Common myeloid progenitor, CD34-positive (primary cell): ENCODE measurements at regions not wholly inside any gene's neighbourhood (a gene's known extent, or its start where the extent isn't known, plus 50 kb on each side); places are given as distances from the start of the nearest gene placed in this dataset.
"Not testable (repeated sequence)": the region's sequence is repeated elsewhere in the genome, so short reads cannot be mapped to it uniquely, and the experiment has no call there.

Source experiments
- CTCF ChIA-PET: fragments of 350-600 bp; sonication (Branson Sonifier 250); formaldehyde crosslinking; loops from one replicate; lab custom pipeline; 2021; ENCODE audit warnings: antibody characterized with exemption; lab: Charles Lee
- POLR2A ChIA-PET: fragments of 350-600 bp; sonication (Branson Sonifier 250); formaldehyde crosslinking; loops from one replicate; lab custom pipeline; 2021; ENCODE audit warnings: antibody characterized with exemption; lab: Charles Lee
- DNase-seq, 3 donors: peaks; one replicate each; pipeline versions ENCODE4 v3.0.0 to v3.0.0-alpha.2; 2013
- H3K27ac ChIP-seq, 2 experiments: 1 replicate in 1 of 2; 2 replicates in 1 of 2; pipeline ENCODE4 v1.7.0; 2013; ENCODE audit warnings: inconsistent platforms in 2 of 2, low read length in 2 of 2, mild to moderate bottlenecking in 2 of 2, low read depth in 1 of 2, moderate library complexity in 1 of 2; ENCODE audit not compliant: severe bottlenecking in 2 of 2, insufficient read depth in 1 of 2, poor library complexity in 1 of 2
- H3K27me3 ChIP-seq, 5 experiments: replicated peaks in 2 of 5; 1 replicate in 3 of 5; 2 replicates in 2 of 5; pipeline versions ENCODE4 v1.6.1 to v1.7.0; 2013; ENCODE audit warnings: low read length in 4 of 5, mild to moderate bottlenecking in 2 of 5, moderate library complexity in 2 of 5, inconsistent platforms in 1 of 5; ENCODE audit not compliant: insufficient read depth in 5 of 5, control insufficient read depth in 4 of 5
- H3K36me3 ChIP-seq, 4 experiments: 1 replicate in 2 of 4; 2 replicates in 2 of 4; pipeline versions ENCODE4 v1.6.1 to v1.7.0; 2013; ENCODE audit warnings: low read length in 3 of 4, control low read depth in 1 of 4, mild to moderate bottlenecking in 1 of 4; ENCODE audit not compliant: control insufficient read depth in 4 of 4, insufficient read depth in 4 of 4
- H3K4me1 ChIP-seq, 4 experiments: 1 replicate in 3 of 4; 2 replicates in 1 of 4; pipeline versions ENCODE4 v1.6.1 to v1.7.1; 2013; ENCODE audit warnings: low read length in 3 of 4, mild to moderate bottlenecking in 3 of 4, control low read depth in 1 of 4, inconsistent platforms in 1 of 4, moderate library complexity in 1 of 4; ENCODE audit not compliant: control insufficient read depth in 4 of 4, insufficient read depth in 4 of 4; ENCODE audit errors: control extremely low read depth in 1 of 4
- H3K4me3 ChIP-seq, 7 experiments: 1 replicate in 4 of 7; 2 replicates in 3 of 7; pipeline versions ENCODE4 v1.5.1 to v1.7.0; 2013; ENCODE audit warnings: mild to moderate bottlenecking in 7 of 7, low read length in 6 of 7, moderate library complexity in 6 of 7, inconsistent platforms in 2 of 7, low read depth in 2 of 7, control low read depth in 1 of 7; ENCODE audit not compliant: insufficient read depth in 4 of 7, control insufficient read depth in 1 of 7; ENCODE audit errors: extremely low read depth in 1 of 7
- H3K9me3 ChIP-seq, 5 experiments: 1 replicate in 4 of 5; 2 replicates in 1 of 5; pipeline versions ENCODE4 v1.6.1 to v1.7.1; 2013; ENCODE audit warnings: low read length in 4 of 5, mild to moderate bottlenecking in 2 of 5, inconsistent platforms in 1 of 5, low read depth in 1 of 5, moderate library complexity in 1 of 5; ENCODE audit not compliant: control insufficient read depth in 4 of 5, insufficient read depth in 2 of 5; ENCODE audit errors: control extremely low read depth in 1 of 5
- WGBS: methylation state at CpG from one replicate; pipeline ENCODE4 v1.1.5; 2013; ENCODE audit not compliant: insufficient coverage; 5-methylcytosine and 5-hydroxymethylcytosine counted together

DNA sequence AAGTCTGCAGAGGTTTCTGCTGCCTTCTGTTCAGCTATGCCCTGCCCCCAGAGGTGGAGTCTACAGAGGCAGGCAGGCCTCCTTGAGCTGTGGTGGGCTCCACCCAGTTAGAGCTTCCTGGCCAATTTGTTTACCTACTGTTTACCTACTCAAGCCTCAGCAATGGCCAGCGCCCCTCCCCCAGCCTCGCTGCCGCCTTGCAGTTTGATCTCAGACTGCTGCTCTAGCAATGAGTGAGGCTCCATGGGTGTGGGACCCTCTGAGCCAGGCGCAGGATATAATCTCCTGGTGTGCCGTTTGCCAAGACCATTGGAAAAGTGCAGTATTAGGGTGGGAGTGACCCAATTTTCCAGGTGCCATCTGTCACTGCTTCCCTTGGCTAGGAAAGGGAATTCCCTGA, 1024.9 kb downstream of the PRIM2 start:
- CTCF ChIA-PET, H3K4me1 ChIP-seq, DNase-seq: not testable (repeated sequence)

DNA sequence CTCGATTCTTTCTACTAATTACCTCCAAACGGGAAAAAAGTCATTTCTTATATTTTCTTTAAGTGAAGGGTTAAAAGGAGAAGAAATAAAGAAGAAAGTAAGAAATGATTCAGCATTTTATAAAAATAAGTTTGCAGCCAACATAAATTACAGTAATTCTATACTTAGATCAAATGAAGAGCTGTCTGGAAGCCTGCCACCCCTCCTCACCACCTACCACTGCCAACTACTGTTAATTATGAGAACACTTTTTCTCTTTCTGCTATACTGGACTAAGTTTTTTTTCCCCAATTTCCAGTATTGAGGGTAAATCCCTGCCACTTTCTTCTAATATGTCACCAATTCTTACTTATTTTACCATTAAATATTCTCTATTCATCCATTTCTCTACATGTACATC, 1030.1 kb downstream of the PRIM2 start:
- H3K27ac ChIP-seq, H3K4me3 ChIP-seq, H3K4me1 ChIP-seq, CTCF ChIA-PET, H3K36me3 ChIP-seq, DNase-seq, POLR2A ChIA-PET, H3K27me3 ChIP-seq, H3K9me3 ChIP-seq: not testable (repeated sequence)
- WGBS = no CpG with 5 or more reads among the region's 2 CpGs

More for the DNA sequence above, 1024.9 kb downstream of the PRIM2 start:
- H3K36me3 ChIP-seq, H3K4me3 ChIP-seq, H3K27ac ChIP-seq, POLR2A ChIA-PET, H3K27me3 ChIP-seq, H3K9me3 ChIP-seq: not testable (repeated sequence)
- WGBS = 100% methylated on average over 2 of the region's 5 CpGs

DNA sequence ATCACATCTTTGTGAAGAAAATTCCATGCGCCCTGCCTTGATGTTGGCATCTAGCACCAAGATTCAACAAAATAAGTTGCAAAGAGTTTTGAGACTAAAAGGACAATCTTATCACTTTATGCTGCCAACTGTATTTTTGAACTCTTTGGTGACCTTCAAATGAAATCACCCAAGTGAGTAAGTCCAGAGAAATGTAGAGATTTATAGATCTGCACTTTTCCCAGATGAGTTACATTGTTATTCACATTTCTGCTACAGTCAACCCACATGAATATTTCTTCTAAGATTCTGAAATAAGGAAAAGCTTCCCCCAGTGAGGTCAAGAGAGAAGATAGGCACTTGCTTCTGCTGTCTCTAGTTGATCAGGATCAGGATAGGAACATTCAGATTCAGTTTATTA, 1034.2 kb downstream of the PRIM2 start:
- H3K4me3 ChIP-seq, CTCF ChIA-PET, POLR2A ChIA-PET, H3K4me1 ChIP-seq, H3K36me3 ChIP-seq, H3K9me3 ChIP-seq, H3K27ac ChIP-seq, H3K27me3 ChIP-seq, DNase-seq: not testable (repeated sequence)
- 83% methylated on average over 1 of the region's 1 CpG for WGBS

DNA sequence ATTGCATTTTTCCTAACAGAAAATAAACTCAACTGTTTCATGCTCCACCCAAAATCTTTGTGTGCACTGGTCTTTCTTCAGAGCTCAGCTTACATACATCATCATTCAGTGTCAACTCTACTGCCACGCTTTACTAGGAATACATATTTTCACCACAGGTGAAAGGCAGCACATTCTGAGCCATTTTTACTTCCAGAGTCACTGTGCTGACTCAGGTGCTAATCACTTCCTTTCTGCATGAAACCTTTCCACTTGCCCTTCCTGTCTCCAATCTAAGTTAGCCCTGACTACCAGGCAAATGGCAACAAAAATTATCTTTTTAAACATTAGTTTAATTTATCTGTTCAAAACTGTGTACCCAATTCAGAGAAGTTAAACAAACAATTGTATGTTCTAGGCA, 1041.0 kb downstream of the PRIM2 start:
- CTCF ChIA-PET, H3K9me3 ChIP-seq, H3K27me3 ChIP-seq, H3K4me1 ChIP-seq, POLR2A ChIA-PET, DNase-seq, H3K36me3 ChIP-seq, H3K27ac ChIP-seq, H3K4me3 ChIP-seq: not testable (repeated sequence)
- WGBS = 50% methylated on average over 1 of the region's 1 CpG

DNA sequence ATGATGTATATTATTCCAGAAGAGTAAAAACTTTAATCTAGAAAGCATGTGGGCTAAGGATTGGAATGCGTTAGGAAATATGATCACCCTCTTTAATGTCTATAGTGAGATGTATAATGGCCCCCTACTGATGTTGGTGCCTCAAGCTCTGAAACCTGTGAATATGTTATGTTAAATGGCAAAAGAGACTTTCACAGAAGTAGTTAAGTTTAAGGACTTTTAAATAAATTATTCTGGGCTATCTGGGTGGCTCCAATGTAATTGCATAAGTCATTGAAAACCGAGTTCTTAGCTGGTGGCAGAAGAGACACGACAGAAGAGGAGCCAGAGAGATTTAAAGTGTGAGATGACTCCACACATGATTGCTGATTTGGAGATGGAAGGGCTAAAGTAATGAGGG, 1048.4 kb downstream of the PRIM2 start:
- CTCF ChIA-PET, DNase-seq, H3K27ac ChIP-seq, H3K9me3 ChIP-seq, H3K4me3 ChIP-seq, H3K27me3 ChIP-seq, H3K36me3 ChIP-seq, POLR2A ChIA-PET, H3K4me1 ChIP-seq: not testable (repeated sequence)
- WGBS = 58% methylated on average over 2 of the region's 3 CpGs

DNA sequence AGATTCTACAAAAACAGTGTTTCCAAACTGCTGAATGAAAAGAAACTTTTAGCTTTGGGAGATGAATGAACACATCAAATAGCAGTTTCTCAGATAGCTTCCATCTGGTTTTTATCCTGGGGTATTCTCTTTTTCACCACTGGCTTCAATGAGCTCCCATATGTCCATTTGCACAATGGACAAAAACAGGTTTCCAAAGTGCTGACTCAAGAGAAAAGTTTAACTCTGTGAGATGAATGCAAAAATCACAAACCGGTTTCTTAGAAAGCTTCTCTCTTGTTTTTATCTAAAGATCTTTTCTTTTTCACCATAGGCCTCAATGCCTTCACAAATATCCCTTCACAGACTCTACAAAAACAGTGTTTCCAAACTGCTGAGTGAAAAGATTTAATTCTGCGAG, 1089.2 kb downstream of the PRIM2 start:
- WGBS = 85% methylated on average over 2 of the region's 2 CpGs
- H3K27ac ChIP-seq, H3K4me1 ChIP-seq, DNase-seq, H3K36me3 ChIP-seq, CTCF ChIA-PET, H3K9me3 ChIP-seq, POLR2A ChIA-PET, H3K4me3 ChIP-seq, H3K27me3 ChIP-seq: not testable (repeated sequence)

DNA sequence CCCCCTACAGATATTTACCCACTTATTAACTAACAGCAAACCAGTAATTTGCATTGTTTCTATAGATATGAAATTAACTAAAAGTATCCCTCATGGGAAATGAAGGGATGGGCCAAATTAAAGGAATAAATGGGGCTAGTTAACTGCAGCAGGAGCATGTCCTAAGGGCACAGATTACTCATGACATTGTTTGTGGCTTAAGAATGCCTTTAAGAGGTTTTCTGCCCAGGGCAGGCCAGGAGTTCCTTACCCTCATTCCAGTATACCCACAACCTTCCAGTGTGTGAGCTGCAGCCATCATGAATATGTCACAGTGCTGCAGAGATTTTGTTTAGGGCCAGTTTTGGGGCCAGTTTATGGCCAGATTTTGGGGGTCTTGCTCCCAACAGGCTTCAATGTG, 1101.9 kb downstream of the PRIM2 start:
- Histone ChIP-seq H3K27me3 (no peaks in the 10 kb centered on the region), H3K9me3 (peaks cover 0 to 11% (median 1%) of the 10 kb centered on the region in 5 experiments), H3K36me3 (no peaks in the 10 kb centered on the region), H3K4me3 (no peak overlapping the region), H3K4me1 (no peaks in the 10 kb centered on the region), H3K27ac (no peak overlapping the region)
- no peak for DNase-seq
- CTCF ChIA-PET = interaction anchor here (1.4 kb wide), 2 partner anchors 8 to 9 kb away, joined by 3 read pairs; no protein-coding TSS in a partner anchor
- POLR2A ChIA-PET = no interaction called here
